Psoas muscle (tissue), 7 donors: ENCODE measurements at regions not wholly inside any gene's neighbourhood (a gene's known extent, or its start where the extent isn't known, plus 50 kb on each side); places are given as distances from the start of the nearest gene placed in this dataset.
A peak's percentile ranks its signal among the peaks of the same experiment; 100 is the strongest.
"Not testable (repeated sequence)": the region's sequence is repeated elsewhere in the genome, so short reads cannot be mapped to it uniquely, and the experiment has no call there.

Source experiments
- ATAC-seq, 4 donors: fragments of 200-7000 bp; cut with Tn5 transposase; one replicate each; pipeline ENCODE4 v1.9.1; 2020; ENCODE audit warnings: moderate library complexity in 3 of 4, mild to moderate bottlenecking in 2 of 4
- DNase-seq, 2 donors: peaks; one replicate each; pipeline ENCODE4 v3.0.0-alpha.2; 2020
- H3K27ac ChIP-seq: fragments of 200-600 bp; one replicate; pipeline ENCODE4 v1.8.0; 2022
- H3K27me3 ChIP-seq, 3 donors: fragments of 200-600 bp in 1 of 3; one replicate each; pipeline versions ENCODE4 v1.6.1 to v1.8.0; 2013 to 2022; ENCODE audit warnings: low read length in 2 of 3, mild to moderate bottlenecking in 2 of 3, moderate library complexity in 1 of 3; ENCODE audit not compliant: insufficient read depth in 3 of 3
- H3K36me3 ChIP-seq, 2 donors: fragments of 200-600 bp in 1 of 2; one replicate each; pipeline versions ENCODE4 v1.6.1 to v1.8.0; 2013 to 2022; ENCODE audit warnings: low read depth in 1 of 2, mild to moderate bottlenecking in 1 of 2, moderate library complexity in 1 of 2; ENCODE audit not compliant: insufficient read depth in 1 of 2
- H3K4me1 ChIP-seq: fragments of 200-600 bp; one replicate; pipeline ENCODE4 v1.8.0; 2022
- H3K4me3 ChIP-seq: fragments of 200-600 bp; one replicate; pipeline ENCODE4 v1.8.0; 2022; ENCODE audit warnings: mild to moderate bottlenecking
- H3K9me3 ChIP-seq: fragments of 200-600 bp; one replicate; pipeline ENCODE4 v1.8.0; 2022
- WGBS, 3 donors: extraction: QIAGEN DNeasy Blood & Tissue Kit; methylation state at CpG; one replicate each; pipeline versions ENCODE4 v1.1.6 to v1.1.7; 2013; 5-methylcytosine and 5-hydroxymethylcytosine counted together
- intact Hi-C, 2 donors: fragments of 100-400 bp; cut with DNase I; formaldehyde crosslinking; loops; one replicate each; pipeline versions ENCODE4 v1.11.0 to v1.14.2; 2022
- TF ChIP-seq, protein P1 (sequence below): fragments of 200-600 bp; IDR thresholded peaks from one replicate; pipeline ENCODE4 v1.8.0; 2022; ENCODE audit warnings: antibody characterized with exemption
- donor health status: healthy with polysubstance abuse.
- donor health status: DM: no; HTN: no; CAD: no; lungs with moderate emphysema.
- donor health status: Bipolar disorder and iron deficiency.
- donor health status: healthy.
- donor health status: DM: yes; HTN: yes; CAD: no.
- donor health status: DM: no; HTN: no; CAD: no.
- donor health status: DM: yes; HTN: yes; CAD: no.

DNA sequence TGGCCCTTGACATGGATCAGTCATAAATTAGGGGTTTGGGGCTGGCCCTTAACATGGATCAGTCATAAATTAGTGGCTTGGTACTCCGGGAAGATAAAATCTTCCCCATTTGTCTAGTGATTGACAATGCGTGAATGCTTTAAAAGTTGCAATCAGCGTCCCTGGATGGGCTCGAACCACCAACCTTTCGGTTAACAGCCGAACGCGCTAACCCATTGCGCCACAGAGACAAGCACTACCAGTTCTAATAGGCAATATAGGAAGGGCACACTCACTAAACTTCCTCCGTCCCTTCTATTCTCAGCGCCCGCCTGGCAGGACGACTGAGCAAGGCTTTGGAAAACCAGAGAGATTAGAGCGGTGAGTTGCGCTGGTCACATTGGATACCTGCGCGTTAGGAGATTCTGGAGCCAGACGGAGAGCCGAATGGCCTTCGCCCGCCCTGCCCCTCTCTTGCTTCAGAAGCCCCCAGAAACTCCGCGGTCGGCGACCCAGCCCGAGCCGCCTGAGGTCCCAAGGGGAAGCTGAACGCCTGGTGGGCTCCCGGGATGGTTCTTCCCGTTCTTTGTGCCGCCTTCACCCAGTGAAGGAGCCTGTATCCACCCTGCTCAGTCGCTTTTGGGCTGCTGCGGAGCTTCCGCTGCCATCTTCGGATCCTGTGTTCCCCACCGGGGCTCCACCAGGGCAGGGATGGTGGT is 235.9 kb downstream of the FAM72C start:
- no peak overlapping the region for H3K4me3 ChIP-seq
- WGBS, 3 donors: 2 to 4% (median 3%) methylated on average over 30 to 36 of the region's 36 CpGs

DNA sequence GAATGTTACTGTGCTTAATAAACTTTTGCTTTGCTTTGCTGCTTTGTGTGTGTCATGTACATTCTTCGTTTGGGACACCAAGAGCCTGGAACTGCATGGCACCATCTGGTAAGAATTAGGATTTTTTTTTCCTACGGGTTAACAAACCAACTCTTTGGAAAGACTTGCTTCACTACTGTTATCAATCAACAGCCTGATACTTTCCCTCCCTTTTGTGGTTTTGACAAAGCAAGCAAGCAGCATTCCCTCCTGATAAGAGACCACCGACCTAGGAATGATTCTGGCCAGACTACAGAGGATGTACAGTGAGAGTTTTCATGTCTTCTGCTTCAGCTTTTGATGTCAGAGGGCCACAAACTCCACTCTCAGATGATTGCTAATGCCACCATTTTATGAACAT is 237.5 kb downstream of the FAM72C start:
- ATAC-seq: not testable (repeated sequence)

More for the DNA sequence above, 235.9 kb downstream of the FAM72C start:
- H3K9me3 ChIP-seq: no peaks in the 10 kb centered on the region
- peaks cover 0 to 9% (median 4%) of the 10 kb centered on the region in 3 donors for H3K27me3 ChIP-seq
- intact Hi-C loops: no loop called here
- DNase-seq: no peak
- H3K4me1 ChIP-seq: no peaks in the 10 kb centered on the region
- no peak overlapping the region for H3K27ac ChIP-seq
- H3K36me3 ChIP-seq: no peaks in the 10 kb centered on the region
- ATAC-seq: no peak
- TF ChIP-seq, protein P1, sequence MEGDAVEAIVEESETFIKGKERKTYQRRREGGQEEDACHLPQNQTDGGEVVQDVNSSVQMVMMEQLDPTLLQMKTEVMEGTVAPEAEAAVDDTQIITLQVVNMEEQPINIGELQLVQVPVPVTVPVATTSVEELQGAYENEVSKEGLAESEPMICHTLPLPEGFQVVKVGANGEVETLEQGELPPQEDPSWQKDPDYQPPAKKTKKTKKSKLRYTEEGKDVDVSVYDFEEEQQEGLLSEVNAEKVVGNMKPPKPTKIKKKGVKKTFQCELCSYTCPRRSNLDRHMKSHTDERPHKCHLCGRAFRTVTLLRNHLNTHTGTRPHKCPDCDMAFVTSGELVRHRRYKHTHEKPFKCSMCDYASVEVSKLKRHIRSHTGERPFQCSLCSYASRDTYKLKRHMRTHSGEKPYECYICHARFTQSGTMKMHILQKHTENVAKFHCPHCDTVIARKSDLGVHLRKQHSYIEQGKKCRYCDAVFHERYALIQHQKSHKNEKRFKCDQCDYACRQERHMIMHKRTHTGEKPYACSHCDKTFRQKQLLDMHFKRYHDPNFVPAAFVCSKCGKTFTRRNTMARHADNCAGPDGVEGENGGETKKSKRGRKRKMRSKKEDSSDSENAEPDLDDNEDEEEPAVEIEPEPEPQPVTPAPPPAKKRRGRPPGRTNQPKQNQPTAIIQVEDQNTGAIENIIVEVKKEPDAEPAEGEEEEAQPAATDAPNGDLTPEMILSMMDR: no peak

DNA sequence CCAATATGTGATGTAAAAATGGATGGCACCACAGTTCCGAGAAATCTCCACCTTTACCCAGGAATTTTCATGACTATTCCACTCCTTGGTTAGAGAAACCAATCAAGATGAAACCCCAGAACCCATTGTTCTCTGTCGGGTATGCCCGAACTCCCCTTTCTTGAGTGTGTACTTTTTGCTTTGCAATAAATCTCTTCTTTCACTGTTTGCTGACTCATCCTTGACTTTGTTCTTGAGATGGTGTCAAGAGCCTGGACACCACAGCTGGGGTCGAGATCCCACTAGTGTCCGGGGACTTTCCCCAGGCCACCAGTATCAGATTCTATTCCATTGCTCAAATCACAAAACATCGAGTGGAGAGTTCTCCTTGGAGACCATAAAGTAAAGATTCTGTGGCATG is 240.9 kb downstream of the FAM72C start:
- intact Hi-C loops, H3K4me3 ChIP-seq, H3K27ac ChIP-seq, H3K27me3 ChIP-seq, ATAC-seq, H3K36me3 ChIP-seq, H3K9me3 ChIP-seq, DNase-seq, H3K4me1 ChIP-seq: not testable (repeated sequence)
- 84 to 88% (median 88%) methylated on average over 6 of the region's 6 CpGs for WGBS, 3 donors

More for the DNA sequence above, 237.5 kb downstream of the FAM72C start:
- H3K4me3 ChIP-seq, DNase-seq, H3K36me3 ChIP-seq, H3K9me3 ChIP-seq, H3K27ac ChIP-seq, intact Hi-C loops, H3K27me3 ChIP-seq, H3K4me1 ChIP-seq: not testable (repeated sequence)
- 42 to 48% (median 44%) methylated on average over 3 of the region's 3 CpGs for WGBS, 3 donors

DNA sequence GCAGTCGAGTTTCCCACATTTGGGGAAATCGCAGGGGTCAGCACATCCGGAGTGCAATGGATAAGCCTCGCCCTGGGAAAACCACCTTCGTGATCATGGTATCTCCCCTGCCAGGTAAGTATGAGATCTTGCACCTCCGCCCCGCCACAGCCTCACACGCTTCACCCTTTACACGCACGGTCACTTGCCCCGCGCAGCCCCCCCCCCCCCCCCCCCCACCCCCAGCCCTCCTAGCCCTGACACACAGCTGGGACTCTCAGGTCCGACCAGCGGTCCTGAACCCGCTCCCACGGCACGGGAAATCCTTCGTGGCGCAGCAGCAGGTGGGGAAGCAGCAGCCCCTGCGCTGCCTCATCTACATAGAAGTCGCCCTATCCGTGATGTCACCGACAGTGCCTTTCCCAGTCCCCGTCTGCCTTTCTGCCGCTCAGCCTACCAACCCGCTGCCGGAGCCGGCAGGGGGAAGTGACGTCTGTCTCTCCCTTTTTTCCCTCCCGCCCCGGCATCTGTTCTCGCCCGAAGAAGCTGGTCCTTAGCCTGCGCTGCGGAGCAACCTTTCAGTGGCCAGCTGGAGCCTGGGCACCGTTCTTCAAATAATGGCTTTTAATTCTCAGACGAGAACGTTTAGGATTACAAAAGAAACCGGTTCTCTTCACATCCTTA is 242.2 kb downstream of the FAM72C start:
- H3K36me3 ChIP-seq, intact Hi-C loops, H3K9me3 ChIP-seq, H3K4me1 ChIP-seq, H3K27ac ChIP-seq, H3K4me3 ChIP-seq, H3K27me3 ChIP-seq: not testable (repeated sequence)
- ATAC-seq (peak; percentile 80 to 94 (median 92)), DNase-seq (peak in 1 of 2 donors; percentile 49)
- WGBS, 3 donors: 1 to 2% (median 1%) methylated on average over 11 to 21 of the region's 39 CpGs

DNA sequence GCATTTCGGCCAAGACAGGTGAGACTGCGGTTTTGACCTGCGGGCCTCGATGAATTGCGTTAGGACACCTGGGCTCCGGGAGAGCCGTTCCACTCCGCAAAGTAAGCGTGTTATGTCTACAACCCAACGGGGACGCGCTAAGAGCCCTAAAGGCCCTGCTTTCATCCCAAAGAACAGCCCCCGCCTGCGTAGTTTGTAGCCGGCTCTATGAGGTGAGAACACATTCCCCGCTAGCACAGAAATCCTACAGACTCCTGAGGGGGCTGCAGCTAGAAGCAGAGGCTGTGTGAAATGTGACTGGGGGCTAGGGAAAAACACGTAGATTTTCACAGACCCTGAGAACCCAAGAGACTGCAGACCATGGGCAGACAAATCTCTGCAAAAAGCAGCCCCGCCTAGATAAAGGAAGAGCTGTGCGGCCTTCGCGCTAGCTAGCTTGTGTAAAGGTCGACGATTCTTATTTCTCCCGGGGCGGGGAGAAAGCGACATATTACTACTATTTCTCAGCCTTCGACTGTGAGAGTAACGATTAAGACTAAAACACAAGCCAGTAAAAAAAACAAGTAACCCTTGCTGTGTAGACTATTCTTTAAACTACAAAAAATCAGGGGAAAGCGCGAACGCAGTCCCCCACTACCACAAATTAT is 242.9 kb downstream of the FAM72C start:
- DNase-seq, H3K27ac ChIP-seq, H3K9me3 ChIP-seq, H3K4me3 ChIP-seq, H3K4me1 ChIP-seq, intact Hi-C loops, H3K27me3 ChIP-seq, H3K36me3 ChIP-seq: not testable (repeated sequence)
- WGBS, 3 donors: 1 to 4% (median 1%) methylated on average over 7 of the region's 31 CpGs
- peak; percentile 67 to 80 (median 74) for ATAC-seq

DNA sequence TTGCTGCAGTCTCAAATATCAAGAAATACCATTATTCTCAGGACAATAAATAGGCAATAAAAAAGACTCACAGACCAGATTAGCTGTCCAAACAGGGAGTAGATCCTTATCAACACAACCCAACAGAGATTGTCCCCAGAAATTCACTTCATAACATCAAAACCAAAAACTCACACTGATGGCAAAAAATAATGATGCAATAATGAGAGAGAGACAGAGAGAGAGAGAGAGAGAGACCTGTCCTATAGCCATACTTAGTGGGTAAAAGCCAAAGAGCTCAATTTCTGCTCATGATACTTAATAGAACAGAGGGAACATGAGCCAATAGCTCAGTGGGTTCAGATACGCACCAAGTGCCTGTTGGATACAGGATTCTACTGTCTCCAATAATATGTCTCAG is 244.5 kb downstream of the FAM72C start:
- Histone ChIP-seq H3K9me3 (no peaks in the 10 kb centered on the region), H3K27me3 (no peaks in the 10 kb centered on the region), H3K4me3 (no peak overlapping the region), H3K36me3 (no peaks in the 10 kb centered on the region), H3K4me1 (no peaks in the 10 kb centered on the region), H3K27ac (no peak overlapping the region)
- DNase-seq (no peak), ATAC-seq (no peak)
- TF ChIP-seq, protein P1: no peak
- WGBS, 3 donors: 85 to 89% (median 88%) methylated on average over 1 of the region's 1 CpG
- intact Hi-C loops: no loop called here
